Esophagus muscularis mucosa (tissue), 4 donors: ENCODE measurements at regions not wholly inside any gene's neighbourhood (a gene's known extent, or its start where the extent isn't known, plus 50 kb on each side); places are given as distances from the start of the nearest gene placed in this dataset.

Experiments used
- DNase-seq: peaks from one replicate; pipeline ENCODE4 v3.0.0-alpha.2; 2017; ENCODE audit errors: extremely low spot score
- H3K27ac ChIP-seq, 4 donors: fragments of 200-600 bp; sonication (generic); replicated peaks in 1 of 4; 1 replicate in 3 of 4; 2 replicates in 1 of 4; pipeline ENCODE4 v1.5.1; 2016 to 2019; ENCODE audit warnings: mild to moderate bottlenecking in 1 of 4
- H3K27me3 ChIP-seq, 4 donors: fragments of 200-600 bp; sonication (generic); one replicate each; pipeline versions ENCODE4 v1.5.1 to v1.6.0; 2016 to 2019
- H3K36me3 ChIP-seq, 4 donors: fragments of 200-600 bp; sonication (generic); one replicate each; pipeline ENCODE4 v1.5.1; 2016 to 2019
- H3K4me1 ChIP-seq, 4 donors: fragments of 200-600 bp; sonication (generic); one replicate each; pipeline ENCODE4 v1.5.1; 2016 to 2019
- H3K4me3 ChIP-seq, 4 donors: fragments of 200-600 bp; sonication (generic); 1 replicate in 2 of 4; 2 replicates in 2 of 4; pipeline ENCODE4 v1.5.1; 2016 to 2019; ENCODE audit warnings: mild to moderate bottlenecking in 4 of 4, moderate library complexity in 1 of 4
- H3K9me3 ChIP-seq, 4 donors: fragments of 200-600 bp; sonication (generic); 1 replicate in 3 of 4; 2 replicates in 1 of 4; pipeline ENCODE4 v1.5.1; 2016 to 2019
- EP300 ChIP-seq: sonication (generic); formaldehyde crosslinking; IDR thresholded peaks from one replicate; pipeline ENCODE4 v1.6.1; 2017; ENCODE audit warnings: antibody characterized with exemption
- POLR2A ChIP-seq: fragments of 450-650 bp; IDR thresholded peaks from one replicate; pipeline ENCODE4 v1.6.1; 2017; ENCODE audit warnings: antibody characterized with exemption, moderate library complexity, mild to moderate bottlenecking, low read depth
- POLR2AphosphoS5 ChIP-seq, 2 donors: sonication (generic); formaldehyde crosslinking; IDR thresholded peaks; one replicate each; pipeline ENCODE4 v1.6.1; 2017; ENCODE audit warnings: antibody characterized with exemption in 2 of 2
- WGBS: methylation state at CpG from one replicate; pipeline ENCODE4 v1.1.5; 2018; 5-methylcytosine and 5-hydroxymethylcytosine counted together
- intact Hi-C: fragments of 100-400 bp; cut with DNase I; formaldehyde crosslinking; loops from one replicate; pipeline ENCODE4 v1.15.1; 2023
- TF ChIP-seq, protein P1 (sequence below), 3 experiments: fragments of 200-600 bp in 2 of 3; fragments of 450-650 bp in 1 of 3; sonication (generic) in 2 of 3; IDR thresholded peaks; one replicate each; pipeline ENCODE4 v1.5.1; 2017 to 2019; ENCODE audit warnings: antibody characterized with exemption in 3 of 3, mild to moderate bottlenecking in 2 of 3, moderate library complexity in 1 of 3

DNA sequence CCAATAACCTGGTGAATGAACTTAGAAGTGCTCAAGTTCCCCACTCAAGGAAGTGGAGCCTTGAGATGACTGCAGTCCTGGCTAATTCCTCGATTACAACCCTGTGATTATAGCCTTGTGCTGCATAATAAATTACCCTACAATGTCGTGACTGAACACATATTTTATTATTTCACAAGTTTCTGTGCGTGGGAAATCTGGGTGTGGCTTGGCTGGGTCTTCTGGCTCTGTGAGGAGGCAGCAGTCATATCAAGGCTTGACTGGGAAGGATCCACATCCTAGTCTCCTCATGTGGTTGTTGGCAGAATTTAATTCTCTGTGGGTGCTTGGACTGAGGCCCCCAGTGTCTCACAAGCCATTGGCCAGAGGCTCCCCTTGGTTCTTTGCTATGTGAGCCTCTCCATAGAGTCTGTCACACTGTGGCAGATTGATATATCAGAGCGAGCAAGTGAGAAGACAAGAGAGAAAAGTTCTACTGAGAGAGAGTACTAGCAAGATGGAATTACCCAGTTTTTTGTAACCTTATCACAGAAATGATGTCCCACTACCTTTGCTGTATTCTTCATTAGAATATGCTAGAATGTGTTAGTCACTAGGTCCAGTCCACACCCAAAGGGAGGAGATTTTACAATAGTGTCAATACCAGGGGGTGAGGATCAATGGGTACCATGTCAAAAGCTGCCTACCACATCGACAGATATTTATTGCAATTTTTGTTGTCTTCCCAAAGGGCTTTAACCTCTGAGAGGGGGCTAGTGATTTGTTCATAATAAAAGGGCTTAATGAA lies 102.8 kb upstream of the TBC1D5 start:
- Histone ChIP-seq H3K4me3 (no peak overlapping the region), H3K4me1 (no peaks in the 10 kb centered on the region), H3K27me3 (no peaks in the 10 kb centered on the region), H3K36me3 (no peaks in the 10 kb centered on the region), H3K27ac (no peak overlapping the region), H3K9me3 (no peaks in the 10 kb centered on the region)
- intact Hi-C loops, result no loop called here
- no peak for DNase-seq
- no peak for TF ChIP-seq POLR2AphosphoS5 (IDR thresholded peaks at IDR 0.05)
- TF ChIP-seq EP300, result no peak
- no peak for TF ChIP-seq POLR2A
- TF ChIP-seq, protein P1, sequence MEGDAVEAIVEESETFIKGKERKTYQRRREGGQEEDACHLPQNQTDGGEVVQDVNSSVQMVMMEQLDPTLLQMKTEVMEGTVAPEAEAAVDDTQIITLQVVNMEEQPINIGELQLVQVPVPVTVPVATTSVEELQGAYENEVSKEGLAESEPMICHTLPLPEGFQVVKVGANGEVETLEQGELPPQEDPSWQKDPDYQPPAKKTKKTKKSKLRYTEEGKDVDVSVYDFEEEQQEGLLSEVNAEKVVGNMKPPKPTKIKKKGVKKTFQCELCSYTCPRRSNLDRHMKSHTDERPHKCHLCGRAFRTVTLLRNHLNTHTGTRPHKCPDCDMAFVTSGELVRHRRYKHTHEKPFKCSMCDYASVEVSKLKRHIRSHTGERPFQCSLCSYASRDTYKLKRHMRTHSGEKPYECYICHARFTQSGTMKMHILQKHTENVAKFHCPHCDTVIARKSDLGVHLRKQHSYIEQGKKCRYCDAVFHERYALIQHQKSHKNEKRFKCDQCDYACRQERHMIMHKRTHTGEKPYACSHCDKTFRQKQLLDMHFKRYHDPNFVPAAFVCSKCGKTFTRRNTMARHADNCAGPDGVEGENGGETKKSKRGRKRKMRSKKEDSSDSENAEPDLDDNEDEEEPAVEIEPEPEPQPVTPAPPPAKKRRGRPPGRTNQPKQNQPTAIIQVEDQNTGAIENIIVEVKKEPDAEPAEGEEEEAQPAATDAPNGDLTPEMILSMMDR (IDR thresholded peaks at IDR 0.05), result no peak
- WGBS, result 52% methylated on average over 5 of the region's 5 CpGs

DNA sequence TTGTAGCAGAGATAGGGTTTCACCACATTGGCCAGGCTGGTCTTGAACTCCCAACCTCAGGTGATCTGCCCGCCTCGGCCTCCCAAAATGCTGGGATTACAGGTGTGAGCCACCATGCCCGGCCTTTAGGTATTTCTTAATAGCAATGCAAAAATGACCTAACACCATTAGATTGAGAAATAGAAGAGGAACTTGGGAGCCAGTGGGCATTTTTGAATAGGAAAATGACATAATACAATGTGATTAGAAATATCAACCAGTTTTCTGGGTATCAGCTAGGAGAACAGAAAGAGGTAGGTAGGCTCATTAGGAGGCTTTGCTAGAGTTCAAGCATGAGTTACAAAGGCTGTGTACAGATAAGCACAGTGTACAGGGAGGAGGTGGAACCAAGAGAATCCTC lies 101.8 kb upstream of the TBC1D5 start:
- H3K36me3 ChIP-seq, result no peaks in the 10 kb centered on the region
- intact Hi-C loops, result loop anchor here (5.0 kb wide), 3 partner anchors 197 to 1242 kb away; no protein-coding TSS in a partner anchor
- no peak overlapping the region for H3K4me3 ChIP-seq
- TF ChIP-seq POLR2A (no peak), POLR2AphosphoS5 (IDR thresholded peaks at IDR 0.05) (no peak)
- no peaks in the 10 kb centered on the region for H3K27me3 ChIP-seq
- H3K27ac ChIP-seq, result no peak overlapping the region
- WGBS, result 94% methylated on average over 3 of the region's 3 CpGs
- no peaks in the 10 kb centered on the region for H3K9me3 ChIP-seq
- H3K4me1 ChIP-seq, result no peaks in the 10 kb centered on the region
- DNase-seq, result no peak

DNA sequence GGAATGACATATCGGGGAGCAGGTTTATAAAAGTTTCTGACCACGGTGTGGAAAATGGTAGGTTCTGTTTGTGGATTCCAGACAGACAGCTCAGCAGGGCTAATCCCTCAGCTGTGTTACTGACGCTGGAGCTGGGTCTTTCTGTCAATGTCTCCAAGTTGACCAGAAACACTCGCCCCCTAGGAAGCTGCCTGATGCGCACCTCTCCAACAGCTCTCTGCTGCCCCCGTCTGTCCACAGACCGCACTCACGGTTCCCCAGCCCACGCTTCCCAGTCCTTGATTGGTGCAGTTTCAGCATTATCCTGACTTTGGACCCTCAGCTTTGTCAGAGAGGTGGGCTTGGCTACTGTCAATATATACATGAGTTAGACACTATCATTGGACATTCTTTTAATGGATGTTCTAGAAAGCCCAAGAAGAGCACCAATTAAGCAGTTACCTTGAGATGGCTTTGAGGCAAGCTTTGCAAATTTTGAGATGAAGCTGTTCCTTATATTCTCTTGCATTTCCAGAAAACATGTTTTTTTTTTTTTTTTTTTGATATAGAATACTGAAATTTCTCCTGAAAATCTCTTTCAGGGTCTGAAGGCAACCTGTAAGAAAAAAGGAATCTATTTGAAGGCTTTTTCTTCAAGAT lies 98.9 kb upstream of the TBC1D5 start:
- 20% methylated on average over 7 of the region's 9 CpGs for WGBS
- Histone ChIP-seq H3K36me3 (no peaks in the 10 kb centered on the region), H3K4me1 (no peaks in the 10 kb centered on the region), H3K27ac (no peak overlapping the region), H3K4me3 (no peak overlapping the region), H3K27me3 (no peaks in the 10 kb centered on the region), H3K9me3 (no peaks in the 10 kb centered on the region)
- intact Hi-C loops, result loop anchor here (2.0 to 5.0 kb wide), 4 partner anchors 194 to 1239 kb away; no protein-coding TSS in a partner anchor
- TF ChIP-seq, protein P1 (IDR thresholded peaks at IDR 0.05), result peak; percentile 83 to 97 (median 85)
- no peak for TF ChIP-seq POLR2A
- no peak for DNase-seq

DNA sequence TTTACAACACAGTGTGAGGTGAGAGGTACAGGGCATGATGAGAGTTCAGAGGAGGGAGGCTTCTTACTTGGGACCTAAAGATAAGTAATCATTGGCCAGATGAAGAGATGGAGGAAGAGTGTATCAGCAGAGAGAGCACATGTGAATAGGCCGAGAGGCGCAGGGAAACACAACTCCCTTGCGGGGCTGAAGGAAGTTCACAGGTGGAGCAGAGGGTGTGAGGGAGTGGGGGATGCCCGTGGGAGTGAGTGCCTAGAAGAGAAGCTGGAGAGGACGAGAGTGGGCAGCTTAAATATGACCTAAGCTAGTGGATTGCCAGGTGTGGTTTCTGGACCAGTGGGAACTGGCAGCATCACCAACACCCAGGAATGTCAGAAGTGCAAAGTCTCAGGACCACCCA lies 98.2 kb upstream of the TBC1D5 start:
- Histone ChIP-seq H3K36me3 (no peaks in the 10 kb centered on the region), H3K27me3 (no peaks in the 10 kb centered on the region), H3K27ac (no peak overlapping the region), H3K9me3 (no peaks in the 10 kb centered on the region), H3K4me1 (no peaks in the 10 kb centered on the region), H3K4me3 (no peak overlapping the region)
- TF ChIP-seq, protein P1 (IDR thresholded peaks at IDR 0.05), result no peak
- TF ChIP-seq POLR2AphosphoS5 (IDR thresholded peaks at IDR 0.05) (no peak), EP300 (no peak), POLR2A (no peak)
- 76% methylated on average over 5 of the region's 5 CpGs for WGBS
- intact Hi-C loops, result loop anchor here (2.0 to 5.0 kb wide), 4 partner anchors 193 to 1238 kb away; no protein-coding TSS in a partner anchor
- no peak for DNase-seq

DNA sequence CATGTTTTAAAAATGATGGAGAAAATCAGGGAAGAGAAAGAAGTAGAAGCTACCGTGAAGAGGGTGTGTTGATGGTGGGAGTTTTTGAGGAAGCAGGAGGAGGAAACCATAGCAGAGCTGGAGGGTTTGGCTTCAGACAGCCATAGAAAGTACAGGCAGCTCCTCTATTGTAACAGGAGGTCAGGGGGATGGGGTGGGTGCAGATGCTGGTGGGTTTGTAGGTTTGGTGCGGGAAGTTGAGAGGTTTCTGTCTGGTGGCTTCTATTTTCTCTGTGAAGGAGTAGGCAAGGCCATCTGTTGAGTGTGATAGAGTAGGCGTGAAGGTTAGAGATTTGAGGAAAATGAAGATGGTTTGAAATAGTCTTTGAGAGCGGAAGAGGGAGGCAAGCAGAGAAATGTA lies 97.7 kb upstream of the TBC1D5 start:
- intact Hi-C loops, result loop anchor here (2.0 to 5.0 kb wide), 4 partner anchors 193 to 1238 kb away; no protein-coding TSS in a partner anchor
- no peaks in the 10 kb centered on the region for H3K27me3 ChIP-seq

More for the DNA sequence above, 97.7 kb upstream of the TBC1D5 start:
- Histone ChIP-seq H3K4me3 (no peak overlapping the region), H3K27ac (no peak overlapping the region), H3K36me3 (no peaks in the 10 kb centered on the region), H3K9me3 (no peaks in the 10 kb centered on the region), H3K4me1 (no peaks in the 10 kb centered on the region)
- DNase-seq, result no peak
- no peak for TF ChIP-seq POLR2A
- TF ChIP-seq, protein P1 (IDR thresholded peaks at IDR 0.05), result no peak
- no peak for TF ChIP-seq POLR2AphosphoS5 (IDR thresholded peaks at IDR 0.05)
- TF ChIP-seq EP300, result no peak
- WGBS, result 86% methylated on average over 4 of the region's 4 CpGs
